ENCODE measurements at regions not wholly inside any gene's neighbourhood (a gene's known extent, or its start where the extent isn't known, plus 50 kb on each side); places are given as distances from the start of the nearest gene placed in this dataset.

DNA sequence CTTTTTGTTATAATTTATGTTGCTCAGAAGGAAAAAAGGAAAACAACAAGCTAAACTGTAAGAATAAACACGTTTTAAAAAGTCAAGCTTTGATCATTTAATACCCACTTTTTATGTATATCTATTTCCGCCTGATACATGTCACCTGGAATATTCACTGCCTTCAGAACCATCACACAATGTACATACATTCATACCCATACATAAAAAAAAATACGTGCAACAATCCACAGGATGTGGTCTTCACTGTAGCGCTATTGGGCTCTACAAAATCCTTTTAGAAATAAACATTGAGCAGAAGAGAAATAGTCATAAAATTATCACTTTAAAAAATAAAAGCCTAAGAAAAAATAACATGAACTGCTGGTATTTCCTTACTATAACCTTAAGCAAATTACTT, 1078.9 kb upstream of the LRRTM3 start:
- TF ChIP-seq JUND (IDR thresholded peaks at IDR 0.05; ENCODE audit: low read depth) = no peak
- in situ Hi-C loops (cut with HindIII; ENCODE audit: low pct_unique_long_range_greater_than_20kb, low sequenced_read_pairs) = no loop called here
- DNase-seq (ENCODE audit: low read depth in 1 of 2, low spot score in 1 of 2) = no peak

DNA sequence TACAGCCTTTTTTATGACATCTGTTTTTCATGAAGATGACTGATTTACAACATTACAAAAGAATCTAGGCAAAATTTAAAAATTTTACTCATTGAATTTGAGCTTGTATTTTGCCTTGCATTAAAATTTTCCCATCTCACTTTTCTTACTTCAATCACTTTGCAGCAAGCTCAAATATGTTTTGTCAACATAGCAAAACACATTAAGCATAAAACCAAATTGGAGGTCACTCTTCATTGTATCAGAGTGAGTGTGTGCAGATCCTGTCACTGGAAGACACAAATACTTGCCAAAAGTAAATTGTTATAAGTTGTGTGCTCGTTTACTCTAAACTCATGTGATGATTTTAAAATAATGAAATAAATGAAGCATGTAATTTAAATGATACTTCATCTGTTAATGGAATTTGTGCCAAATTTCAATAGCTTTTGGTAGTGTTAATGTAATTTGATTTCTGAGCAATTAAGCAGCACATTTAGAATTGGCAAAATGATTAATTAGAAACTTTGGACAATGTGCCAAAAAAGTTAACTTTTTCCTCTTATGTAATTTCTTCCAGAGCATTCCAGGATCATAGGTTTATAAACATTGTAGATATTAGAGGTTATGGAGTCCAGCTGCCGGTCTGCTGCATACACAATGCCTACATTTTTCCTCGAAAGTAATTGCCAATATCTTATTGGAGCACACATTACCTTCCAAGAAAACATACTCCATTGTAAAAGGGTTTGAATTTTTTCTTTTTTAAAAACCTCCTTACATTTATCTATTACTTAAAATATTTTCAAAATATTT, 1078.2 kb upstream of the LRRTM3 start:
- in situ Hi-C loops (cut with HindIII; ENCODE audit: low pct_unique_long_range_greater_than_20kb, low sequenced_read_pairs) = no loop called here
- TF ChIP-seq JUND (IDR thresholded peaks at IDR 0.05; ENCODE audit: low read depth) = no peak
- DNase-seq (ENCODE audit: low read depth in 1 of 2, low spot score in 1 of 2) = no peak

DNA sequence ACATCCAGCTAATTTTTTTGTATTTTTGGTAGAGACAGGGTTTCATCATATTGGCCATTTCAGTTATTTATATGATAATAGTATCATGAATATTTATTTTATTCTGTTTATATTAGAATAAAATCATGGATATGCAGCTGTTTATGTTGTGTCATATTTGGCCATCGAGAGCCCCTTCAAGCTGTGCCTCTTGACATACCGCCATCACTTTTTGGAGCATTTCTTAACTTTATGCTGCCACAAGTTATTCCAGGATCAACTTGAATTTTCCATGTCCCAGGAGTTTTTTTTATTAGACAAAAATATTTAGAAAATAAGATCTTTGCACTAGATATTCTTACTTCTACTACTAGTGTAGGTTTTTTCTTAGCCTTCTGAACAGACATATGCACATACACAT, 1067.0 kb upstream of the LRRTM3 start:
- in situ Hi-C loops (cut with HindIII; ENCODE audit: low pct_unique_long_range_greater_than_20kb, low sequenced_read_pairs) = no loop called here
- no peak for TF ChIP-seq JUND (IDR thresholded peaks at IDR 0.05; ENCODE audit: low read depth)
- DNase-seq (ENCODE audit: low read depth in 1 of 2, low spot score in 1 of 2) = no peak

DNA sequence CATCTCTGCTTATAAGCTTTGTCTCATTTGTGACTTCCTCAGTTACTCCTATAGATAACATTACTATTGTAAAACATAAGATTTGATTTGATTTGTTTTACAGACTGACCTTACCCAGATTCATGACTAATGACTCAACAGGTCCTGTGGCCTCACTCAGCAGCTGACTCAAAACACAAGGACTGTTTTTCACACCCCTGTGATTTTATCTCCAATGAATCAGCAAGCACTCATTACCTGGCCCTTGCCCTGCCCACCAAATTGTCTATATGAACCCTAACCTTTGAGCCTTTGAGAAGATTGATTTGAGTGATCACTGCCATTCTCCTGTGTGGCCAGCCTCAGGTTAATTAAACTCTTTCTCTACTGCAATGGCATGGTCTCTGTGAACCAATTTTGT, 1064.6 kb upstream of the LRRTM3 start:
- no peak for DNase-seq (ENCODE audit: low read depth in 1 of 2, low spot score in 1 of 2)
- TF ChIP-seq JUND (IDR thresholded peaks at IDR 0.05; ENCODE audit: low read depth) = no peak
- in situ Hi-C loops (cut with HindIII; ENCODE audit: low pct_unique_long_range_greater_than_20kb, low sequenced_read_pairs) = no loop called here
